Activated CD8-positive, alpha-beta memory T cell treated with anti-CD3 and anti-CD28 coated beads for 24 hours (primary cell): ENCODE measurements at regions not wholly inside any gene's neighbourhood (a gene's known extent, or its start where the extent isn't known, plus 50 kb on each side); places are given as distances from the start of the nearest gene placed in this dataset.
"Not testable (repeated sequence)": the region's sequence is repeated elsewhere in the genome, so short reads cannot be mapped to it uniquely, and the experiment has no call there.

Experiments
- DNase-seq: peaks from one replicate; pipeline ENCODE4 v3.0.0-alpha.2; 2020

- no peak for DNase-seq
Measured at GRCh38 chr1:200279810-200280411, 129.9 kb downstream of the ZNF281 start.

- no peak for DNase-seq
Measured at GRCh38 chr1:200275816-200276453, 133.9 kb downstream of the ZNF281 start.

- DNase-seq: no peak
Measured at GRCh38 chr1:200275415-200275814, 134.4 kb downstream of the ZNF281 start.

GRCh38 chr1:200274116-200274515 is 135.7 kb downstream of the ZNF281 start:
- no peak for DNase-seq

GRCh38 chr1:200272481-200273068 is 137.3 kb downstream of the ZNF281 start:
- DNase-seq: no peak

- DNase-seq: no peak
Measured at GRCh38 chr1:200269256-200269655, 140.6 kb downstream of the ZNF281 start.

- no peak for DNase-seq
Measured at GRCh38 chr1:200267937-200268336, 141.9 kb downstream of the ZNF281 start.

- no peak for DNase-seq
Measured at GRCh38 chr1:200267458-200267857, 142.4 kb downstream of the ZNF281 start.

- no peak for DNase-seq
Measured at GRCh38 chr1:200266871-200267270, 143.0 kb downstream of the ZNF281 start.

GRCh38 chr1:200265881-200266280 is 144.0 kb downstream of the ZNF281 start:
- DNase-seq: no peak

- no peak for DNase-seq
Measured at GRCh38 chr1:200265104-200265503, 144.7 kb downstream of the ZNF281 start.

- no peak for DNase-seq
Measured at GRCh38 chr1:200263203-200263602, 146.6 kb downstream of the ZNF281 start.

- DNase-seq: no peak
Measured at GRCh38 chr1:200262326-200262965, 147.4 kb downstream of the ZNF281 start.

- DNase-seq: no peak
Measured at GRCh38 chr1:200260597-200261335, 149.1 kb downstream of the ZNF281 start.

- no peak for DNase-seq
Measured at GRCh38 chr1:200258447-200259375, 151.1 kb downstream of the ZNF281 start.

GRCh38 chr1:200257235-200257634 is 152.6 kb downstream of the ZNF281 start:
- DNase-seq: no peak

GRCh38 chr1:200254602-200255001 is 155.2 kb downstream of the ZNF281 start:
- not testable (repeated sequence) for DNase-seq

GRCh38 chr1:200253774-200254495 is 155.9 kb downstream of the ZNF281 start:
- no peak for DNase-seq

- no peak for DNase-seq
Measured at GRCh38 chr1:200252531-200252930, 157.3 kb downstream of the ZNF281 start.

GRCh38 chr1:200250469-200250868 is 159.4 kb downstream of the ZNF281 start:
- no peak for DNase-seq

- no peak for DNase-seq
Measured at GRCh38 chr1:200248541-200248940, 161.3 kb downstream of the ZNF281 start.
